HG02938 (cell line): ENCODE measurements at regions not wholly inside any gene's neighbourhood (a gene's known extent, or its start where the extent isn't known, plus 50 kb on each side); places are given as distances from the start of the nearest gene placed in this dataset.

Experiments
- ATAC-seq: cut with Tn5 transposase; IDR thresholded peaks from one replicate; pipeline ENCODE4 v1.9.1; 2021; ENCODE audit warnings: mild to moderate bottlenecking, moderate library complexity; ENCODE audit not compliant: unreplicated experiment

GRCh38 chr2:198448789-198449188 is 644.4 kb downstream of the PLCL1 start:
- ATAC-seq: no peak

GRCh38 chr2:198444800-198445287 is 640.5 kb downstream of the PLCL1 start:
- ATAC-seq: no peak

GRCh38 chr2:198441901-198442300 is 637.5 kb downstream of the PLCL1 start:
- ATAC-seq: no peak

GRCh38 chr2:198441246-198441645 is 636.9 kb downstream of the PLCL1 start:
- no peak for ATAC-seq

- ATAC-seq: no peak
Measured at GRCh38 chr2:198440833-198441232, 636.4 kb downstream of the PLCL1 start.

GRCh38 chr2:198438331-198438730 is 633.9 kb downstream of the PLCL1 start:
- no peak for ATAC-seq

- ATAC-seq: no peak
Measured at GRCh38 chr2:198424112-198424511, 619.7 kb downstream of the PLCL1 start.

- no peak for ATAC-seq
Measured at GRCh38 chr2:198417836-198418235, 613.4 kb downstream of the PLCL1 start.

GRCh38 chr2:198414976-198415375 is 610.6 kb downstream of the PLCL1 start:
- no peak for ATAC-seq

GRCh38 chr2:198411936-198412335 is 607.5 kb downstream of the PLCL1 start:
- ATAC-seq: no peak

GRCh38 chr2:198408171-198408570 is 603.8 kb downstream of the PLCL1 start:
- no peak for ATAC-seq

GRCh38 chr2:198405311-198405710 is 600.9 kb downstream of the PLCL1 start:
- no peak for ATAC-seq

GRCh38 chr2:198401644-198402043 is 597.3 kb downstream of the PLCL1 start:
- no peak for ATAC-seq

- ATAC-seq: no peak
Measured at GRCh38 chr2:198400999-198401398, 596.6 kb downstream of the PLCL1 start.

GRCh38 chr2:198394208-198394607 is 589.8 kb downstream of the PLCL1 start:
- no peak for ATAC-seq

- no peak for ATAC-seq
Measured at GRCh38 chr2:198390670-198391069, 586.3 kb downstream of the PLCL1 start.

- no peak for ATAC-seq
Measured at GRCh38 chr2:198387677-198388076, 583.3 kb downstream of the PLCL1 start.

GRCh38 chr2:198385856-198386255 is 581.5 kb downstream of the PLCL1 start:
- ATAC-seq: no peak

GRCh38 chr2:198385326-198385725 is 580.9 kb downstream of the PLCL1 start:
- no peak for ATAC-seq

- ATAC-seq: no peak
Measured at GRCh38 chr2:198383392-198383791, 579.0 kb downstream of the PLCL1 start.

GRCh38 chr2:198382811-198383210 is 578.4 kb downstream of the PLCL1 start:
- ATAC-seq: no peak

GRCh38 chr2:198376677-198377076 is 572.3 kb downstream of the PLCL1 start:
- ATAC-seq: no peak

GRCh38 chr2:198375083-198375410 is 570.7 kb downstream of the PLCL1 start:
- ATAC-seq: no peak
